Stimulated activated CD4-positive, alpha-beta T cell treated with anti-CD3 and anti-CD28 coated beads, Interleukin-12 subunit alpha, Interleukin-12 subunit beta, amount 100 ng/mL, for 48 hours (primary cell): ENCODE measurements at regions not wholly inside any gene's neighbourhood (a gene's known extent, or its start where the extent isn't known, plus 50 kb on each side); places are given as distances from the start of the nearest gene placed in this dataset.
"Not testable (repeated sequence)": the region's sequence is repeated elsewhere in the genome, so short reads cannot be mapped to it uniquely, and the experiment has no call there.

Experiments
- DNase-seq, 3 donors: peaks; one replicate each; pipeline ENCODE4 v3.0.0-alpha.2; 2020; ENCODE audit warnings: low read depth in 2 of 3, low spot score in 1 of 3

DNA sequence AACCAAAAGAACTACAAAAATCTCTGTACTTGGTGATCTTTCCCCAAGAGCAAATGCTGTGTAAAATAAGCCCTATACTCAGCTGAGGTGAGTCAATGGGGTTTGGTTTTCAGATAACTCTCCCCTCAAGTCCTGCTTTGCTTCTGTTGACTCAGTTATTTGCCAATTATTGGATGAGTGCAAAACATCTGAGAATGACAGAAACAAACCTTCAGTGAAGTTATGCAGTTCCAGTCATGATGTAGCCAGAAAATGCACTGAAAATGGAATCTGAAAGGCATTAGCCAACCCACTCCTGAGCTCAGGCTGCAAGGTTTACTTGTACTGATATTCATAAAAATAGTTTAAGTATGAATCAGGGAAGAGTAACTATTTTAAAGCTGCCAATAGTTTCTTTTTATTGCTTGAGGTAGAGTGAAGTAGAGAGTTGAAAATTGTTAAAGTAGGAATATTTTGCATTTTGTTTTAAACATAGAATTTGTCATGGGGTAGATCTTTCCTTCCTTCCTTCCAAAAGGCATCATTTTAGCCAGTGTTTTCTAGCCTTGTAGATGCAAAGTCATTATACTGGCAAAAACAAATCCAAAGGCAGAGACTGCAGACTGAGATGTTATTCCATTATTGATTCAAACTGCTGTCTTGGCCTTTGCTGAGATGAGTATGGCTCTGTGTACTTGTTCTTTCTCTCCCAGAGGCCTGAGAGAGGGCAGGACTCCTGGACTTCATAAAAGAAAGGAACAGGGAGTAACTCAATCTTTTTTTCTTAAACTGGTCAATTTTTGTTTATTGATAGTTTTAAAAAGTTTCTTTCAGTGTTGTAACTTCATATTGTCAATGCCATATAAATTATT is 215.3 kb downstream of the RND3 start:
- no peak for DNase-seq

- no peak for DNase-seq
Measured at GRCh38 chr2:150267651-150268415, 219.6 kb downstream of the RND3 start.

DNA sequence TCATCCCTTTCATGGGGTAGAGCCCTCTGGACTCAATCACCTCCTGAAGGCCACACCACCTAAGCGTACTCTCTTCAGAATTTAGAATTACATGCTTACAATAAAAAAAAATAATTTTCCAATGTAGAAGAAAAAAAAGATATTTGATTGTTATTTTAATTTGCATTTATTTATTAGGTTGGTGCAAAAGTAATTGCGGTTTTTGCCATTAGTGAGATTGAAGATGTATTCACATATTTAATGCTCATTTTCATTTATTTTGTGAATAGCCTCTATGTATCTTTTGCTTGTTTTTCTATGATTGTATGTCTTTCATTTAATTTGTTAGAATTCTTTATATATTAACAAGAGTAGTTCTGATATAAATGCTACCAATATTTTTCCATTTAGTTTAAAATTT is 220.5 kb downstream of the RND3 start:
- DNase-seq = no peak

DNA sequence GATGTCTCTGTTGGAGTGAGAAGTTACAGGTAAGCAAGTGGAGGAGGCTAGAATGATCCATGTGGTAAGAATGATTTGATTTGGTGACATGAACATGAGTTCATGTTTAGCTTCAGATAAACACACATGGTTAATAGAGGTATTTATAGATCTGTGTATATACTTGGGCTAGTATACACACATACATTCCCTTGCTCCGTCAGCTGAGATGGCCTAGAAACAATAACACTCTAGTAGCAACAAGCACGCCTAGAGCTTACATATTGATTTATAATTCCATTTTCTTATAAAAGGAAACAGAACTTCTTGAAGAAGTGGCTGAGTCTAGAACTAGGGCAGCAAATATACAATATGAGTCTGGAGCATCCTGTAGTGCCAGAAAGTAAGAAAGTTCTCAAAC is 223.0 kb downstream of the RND3 start:
- DNase-seq = no peak

- DNase-seq = no peak
Measured at GRCh38 chr2:150261691-150262090, 225.8 kb downstream of the RND3 start.

DNA sequence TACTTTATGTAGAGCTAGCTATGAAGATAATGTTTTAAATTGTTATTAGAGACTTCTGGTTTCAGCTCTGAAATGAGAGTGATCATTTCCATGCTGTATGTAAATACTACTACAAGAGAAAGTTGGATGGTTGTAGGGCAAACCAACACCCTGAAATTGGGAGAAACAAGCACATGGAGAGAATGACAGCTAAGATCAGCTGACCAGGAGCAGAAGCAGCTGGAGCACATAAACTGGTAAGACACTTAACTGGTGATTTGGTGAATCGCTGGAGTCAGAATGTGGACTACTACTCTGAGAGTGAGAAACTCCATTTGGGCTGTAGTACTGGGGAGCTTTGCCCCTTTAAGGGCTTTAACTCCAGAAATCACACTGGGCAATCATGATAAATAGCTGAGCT is 226.8 kb downstream of the RND3 start:
- no peak for DNase-seq

DNA sequence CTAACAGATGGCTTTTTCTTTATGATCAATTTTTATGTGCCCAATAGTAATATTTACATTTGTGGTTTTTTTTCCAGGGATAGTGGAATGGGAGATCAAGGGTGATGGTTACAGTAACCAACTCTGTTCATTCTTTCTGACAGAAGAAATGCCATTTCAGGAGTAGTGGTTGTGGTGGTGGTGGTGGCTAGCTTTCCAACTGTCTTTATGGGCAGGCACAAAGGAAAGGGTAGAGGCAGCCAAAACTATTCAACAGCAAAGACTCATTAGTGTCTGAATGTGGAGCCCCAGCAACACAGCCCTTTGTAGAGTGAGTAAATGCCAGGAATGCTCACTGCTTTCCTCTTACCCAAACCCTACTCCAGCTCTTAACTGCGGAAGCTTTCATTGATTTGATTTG is 227.7 kb downstream of the RND3 start:
- no peak for DNase-seq

- DNase-seq = no peak
Measured at GRCh38 chr2:150258781-150259307, 228.6 kb downstream of the RND3 start.

DNA sequence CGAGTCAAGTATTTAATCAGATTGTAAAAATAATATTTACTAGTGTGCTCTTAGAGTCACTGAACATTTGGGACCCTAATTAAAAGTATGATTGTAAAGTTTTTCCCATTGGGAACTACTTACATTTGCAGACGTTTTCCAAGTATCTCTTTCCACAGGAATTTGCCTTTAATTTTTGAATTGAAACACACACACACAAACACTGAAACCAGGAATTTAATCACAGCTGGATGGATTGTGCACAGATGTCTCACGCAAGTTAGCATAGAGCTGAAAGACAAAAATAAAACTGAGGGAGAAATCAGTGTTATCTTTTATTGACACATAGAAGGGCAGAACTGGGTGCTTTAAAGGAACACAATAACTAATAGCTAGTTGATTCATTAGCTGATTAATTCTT is 230.7 kb downstream of the RND3 start:
- DNase-seq = no peak

DNA sequence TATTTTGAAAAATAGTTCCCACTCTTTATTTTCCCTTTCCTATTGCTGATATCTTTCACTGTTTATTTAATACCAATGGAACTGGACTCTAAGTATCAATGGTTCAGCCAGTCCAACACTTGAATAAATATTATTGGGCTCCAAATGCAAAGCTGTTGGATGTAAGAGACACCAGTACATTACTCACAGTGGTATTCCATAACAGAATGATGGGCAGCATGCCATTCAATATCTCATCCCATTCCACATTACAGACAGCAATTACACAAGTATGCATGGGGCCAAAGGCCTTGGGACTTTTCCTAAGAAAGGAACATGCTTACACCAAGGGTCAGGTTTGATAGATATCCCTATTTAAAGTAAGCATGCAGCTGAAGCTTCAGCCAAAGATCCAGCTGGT is 231.9 kb downstream of the RND3 start:
- no peak for DNase-seq

- not testable (repeated sequence) for DNase-seq
Measured at GRCh38 chr2:150249735-150250134, 237.7 kb downstream of the RND3 start.

GRCh38 chr2:150247481-150247880 is 240.0 kb downstream of the RND3 start:
- DNase-seq = no peak

DNA sequence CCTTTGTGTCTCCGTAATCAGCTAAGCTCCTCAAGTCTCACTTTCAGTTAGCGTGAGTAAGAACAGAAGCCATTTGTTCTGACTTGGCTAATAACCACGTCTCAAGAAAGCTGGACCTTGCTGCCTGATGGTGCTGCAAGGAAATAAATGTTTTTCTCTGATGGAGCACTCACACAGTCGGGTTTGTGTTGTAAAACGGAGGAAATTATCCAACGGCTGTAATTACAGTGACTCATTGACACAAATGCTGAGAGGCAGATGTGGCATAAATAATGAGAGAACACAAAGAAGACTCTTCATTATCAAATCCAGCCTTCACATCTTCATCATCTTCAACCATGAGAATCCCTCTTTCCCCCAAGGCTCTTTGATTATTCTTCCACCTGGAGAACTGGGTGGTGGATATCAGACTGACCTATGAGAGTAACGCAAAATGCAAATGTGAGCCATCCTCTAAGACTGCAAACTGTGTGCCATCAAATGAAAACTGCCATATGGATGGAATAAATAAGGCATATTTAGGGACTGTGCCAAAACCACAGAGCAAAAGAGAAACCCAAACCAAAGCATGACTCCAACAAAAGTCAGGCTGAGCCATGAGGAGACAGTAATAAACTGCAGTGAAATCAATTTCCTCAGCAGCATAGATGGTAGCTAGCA is 252.6 kb downstream of the RND3 start:
- DNase-seq = no peak

DNA sequence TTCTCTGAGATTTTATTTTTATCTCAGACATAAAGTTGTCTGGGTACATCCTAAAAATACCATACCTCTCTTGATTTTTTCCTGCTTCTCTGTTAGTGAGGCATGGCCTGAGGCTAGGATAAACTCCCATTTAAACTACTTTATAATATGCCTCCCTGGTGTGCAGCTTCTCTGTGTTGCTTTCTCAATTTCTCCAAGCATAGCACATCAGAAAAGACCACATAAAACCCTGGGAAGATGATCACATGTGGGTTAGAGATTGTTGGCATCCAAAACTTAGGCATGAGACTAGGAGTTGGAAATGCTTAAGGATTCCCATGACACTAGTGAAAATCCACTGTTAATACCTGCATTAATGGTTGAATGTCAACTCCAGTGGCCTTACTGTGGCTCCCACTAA is 254.6 kb downstream of the RND3 start:
- DNase-seq = no peak

- no peak for DNase-seq
Measured at GRCh38 chr2:150232321-150232720, 255.1 kb downstream of the RND3 start.

DNA sequence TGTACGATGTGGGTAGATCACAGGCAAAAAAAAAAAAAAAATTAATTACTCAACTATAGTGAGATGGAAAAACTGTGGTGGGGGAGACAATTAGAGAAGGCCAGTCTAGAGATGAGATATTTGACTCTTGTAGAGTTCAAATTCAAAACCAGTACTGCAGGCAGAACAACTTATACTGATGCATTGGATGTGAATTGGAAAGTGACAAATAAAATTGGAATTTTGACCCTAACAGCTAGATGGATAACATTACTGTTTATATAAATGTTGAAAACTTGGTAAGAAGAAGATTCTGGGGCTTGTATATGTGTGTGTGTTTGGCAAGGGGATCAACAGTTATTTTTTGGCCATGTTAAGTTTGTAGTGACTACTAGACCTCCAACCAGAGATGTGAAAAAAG is 256.9 kb downstream of the RND3 start:
- DNase-seq = no peak

DNA sequence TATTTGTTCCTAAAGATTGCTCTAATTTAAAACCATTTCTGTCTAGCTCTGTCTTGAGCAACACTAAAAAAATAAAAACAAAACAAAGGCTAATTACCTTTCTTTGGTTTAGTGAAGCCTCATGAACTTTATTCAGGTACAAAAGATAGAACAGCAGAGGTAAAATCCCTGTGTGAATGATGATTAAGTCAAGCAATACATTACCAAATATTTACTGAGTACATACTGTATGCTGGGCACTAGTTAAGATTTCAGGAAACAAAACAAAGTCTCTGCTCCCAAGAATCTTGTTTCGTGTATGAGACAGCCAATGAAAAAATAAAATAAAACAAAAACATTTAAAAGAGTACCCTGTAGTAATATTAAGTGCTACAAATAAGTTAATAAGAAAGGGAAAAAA is 257.5 kb downstream of the RND3 start:
- DNase-seq = no peak

DNA sequence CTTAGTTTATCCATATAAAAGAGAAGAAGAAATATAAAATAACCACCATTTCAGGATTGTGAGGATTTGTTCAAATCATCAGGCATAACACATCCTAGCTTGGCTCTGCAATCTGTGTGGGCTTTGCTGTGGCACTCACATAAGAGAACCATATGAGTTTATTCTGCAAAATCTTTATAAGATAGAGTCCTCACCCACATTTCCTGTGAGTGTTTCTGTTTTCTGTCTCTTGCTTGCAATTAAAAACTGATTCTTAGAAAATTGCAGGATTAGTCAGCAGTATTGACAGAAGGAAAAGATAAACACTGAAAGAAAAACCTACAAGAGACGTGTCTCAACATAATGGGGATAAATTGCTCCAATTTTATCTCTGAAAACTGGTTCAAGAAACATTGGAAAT is 258.5 kb downstream of the RND3 start:
- no peak for DNase-seq

DNA sequence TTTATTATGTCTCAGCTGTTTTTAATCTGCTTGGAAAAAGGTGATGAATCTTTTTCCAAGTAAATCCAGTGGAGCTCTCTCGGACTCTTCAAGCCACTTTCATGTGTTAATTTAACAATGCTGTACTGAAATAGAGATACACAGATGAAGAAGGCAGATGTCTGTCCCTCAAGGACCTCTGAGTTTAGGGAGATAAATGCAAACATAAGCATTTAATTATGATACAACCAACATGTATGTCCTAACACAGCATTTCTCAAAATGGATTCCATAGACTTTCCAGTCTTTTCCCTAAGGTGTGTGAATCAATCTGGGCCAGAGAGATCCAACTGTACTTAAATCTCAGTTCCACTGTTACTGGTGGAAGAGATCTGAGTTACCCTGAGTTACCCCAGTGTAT is 262.4 kb downstream of the RND3 start:
- no peak for DNase-seq

- no peak for DNase-seq
Measured at GRCh38 chr2:150224321-150224720, 263.1 kb downstream of the RND3 start.

DNA sequence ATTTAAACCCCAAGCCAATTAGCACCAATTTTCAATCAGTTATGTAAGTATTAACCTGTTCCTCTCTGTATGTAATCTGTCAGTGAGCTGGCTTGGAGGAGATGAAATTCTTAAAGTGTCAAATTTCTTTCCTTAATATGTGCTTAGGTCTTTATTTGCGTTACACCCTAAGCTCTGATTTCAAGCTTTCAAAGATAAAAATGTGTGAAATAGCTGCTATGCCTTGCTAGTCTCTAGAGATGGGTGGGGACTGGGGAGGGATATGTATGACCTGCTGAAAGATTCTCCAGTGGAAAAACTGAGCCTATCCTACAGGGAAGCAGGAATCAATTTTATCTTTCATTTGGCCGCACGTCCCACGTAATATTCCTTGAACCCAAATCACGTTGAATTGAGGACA is 264.5 kb downstream of the RND3 start:
- no peak for DNase-seq

- no peak for DNase-seq
Measured at GRCh38 chr2:150222379-150222778, 265.1 kb downstream of the RND3 start.
